HepG2 (cell line): ENCODE measurements at regions not wholly inside any gene's neighbourhood (a gene's known extent, or its start where the extent isn't known, plus 50 kb on each side); places are given as distances from the start of the nearest gene placed in this dataset.
A peak's percentile ranks its signal among the peaks of the same experiment; 100 is the strongest.

Experiments used
- ATF2 ChIP-seq: sonication (generic); formaldehyde crosslinking; IDR thresholded peaks from 2 replicates; pipeline ENCODE4 v1.4.0; 2020; ENCODE audit warnings: missing genetic modification reagents
- CREB3 ChIP-seq: sonication (generic); formaldehyde crosslinking; IDR thresholded peaks from 2 replicates; pipeline ENCODE4 v1.5.0; 2020; ENCODE audit warnings: missing genetic modification reagents
- ESRRA ChIP-seq: sonication (generic); formaldehyde crosslinking; IDR thresholded peaks from 2 replicates; pipeline ENCODE4 v1.5.1; 2020; ENCODE audit warnings: mild to moderate bottlenecking, low read depth, missing genetic modification reagents
- HHEX ChIP-seq: IDR thresholded peaks from 2 replicates; pipeline ENCODE4 v1.6.1; 2016; ENCODE audit warnings: control low read depth
- ISL2 ChIP-seq: sonication (generic); formaldehyde crosslinking; IDR thresholded peaks from 2 replicates; pipeline ENCODE4 v1.5.0; 2020; ENCODE audit warnings: missing genetic modification reagents
- KDM2A ChIP-seq: sonication (generic); formaldehyde crosslinking; IDR thresholded peaks from 2 replicates; pipeline ENCODE4 v1.4.0; 2020; ENCODE audit warnings: low read depth, missing genetic modification reagents, borderline replicate concordance
- MLX ChIP-seq: IDR thresholded peaks from 2 replicates; pipeline ENCODE4 v1.6.1; 2016
- MXI1 ChIP-seq: IDR thresholded peaks from 3 replicates; pipeline ENCODE4 v1.6.1; 2012; ENCODE audit warnings: low read depth, low read length, inconsistent platforms, borderline replicate concordance
- NR2C2 ChIP-seq: sonication (generic); formaldehyde crosslinking; IDR thresholded peaks from 2 replicates; pipeline ENCODE4 v1.4.0; 2020; ENCODE audit warnings: missing genetic modification reagents, mild to moderate bottlenecking, moderate library complexity, borderline replicate concordance
- PRDM15 ChIP-seq: sonication (generic); formaldehyde crosslinking; IDR thresholded peaks from 2 replicates; pipeline ENCODE4 v1.4.0; 2020; ENCODE audit warnings: missing genetic modification reagents
- U2AF1 ChIP-seq: fragments of 200-400 bp; formaldehyde crosslinking; optimal IDR thresholded peaks from 2 replicates; pipeline ENCODE3; 2017; ENCODE audit warnings: mild to moderate bottlenecking, low read depth, low read length
- ZNF253 ChIP-seq: sonication (generic); formaldehyde crosslinking; IDR thresholded peaks from 2 replicates; pipeline ENCODE4 v1.8.0; 2022; ENCODE audit warnings: mild to moderate bottlenecking, missing genetic modification reagents, borderline replicate concordance
- ZNF274 ChIP-seq: sonication (generic); formaldehyde crosslinking; IDR thresholded peaks from 2 replicates; pipeline ENCODE4 v1.5.1; 2020; ENCODE audit warnings: mild to moderate bottlenecking, missing genetic modification reagents
- ZNF281 ChIP-seq: sonication (generic); formaldehyde crosslinking; IDR thresholded peaks from 2 replicates; pipeline ENCODE4 v1.4.0; 2020; ENCODE audit warnings: missing genetic modification reagents, borderline replicate concordance
- ZNF333 ChIP-seq: sonication (generic); formaldehyde crosslinking; IDR thresholded peaks from 2 replicates; pipeline ENCODE4 v1.4.0; 2020; ENCODE audit warnings: mild to moderate bottlenecking, missing genetic modification reagents, borderline replicate concordance
- ZNF768 ChIP-seq: sonication (generic); formaldehyde crosslinking; IDR thresholded peaks from 2 replicates; pipeline ENCODE4 v1.4.0; 2020; ENCODE audit warnings: missing genetic modification reagents
- ZNF772 ChIP-seq: sonication (generic); formaldehyde crosslinking; IDR thresholded peaks from 2 replicates; pipeline ENCODE4 v1.5.0; 2020; ENCODE audit warnings: mild to moderate bottlenecking, missing genetic modification reagents
- ZSCAN21 ChIP-seq: sonication (generic); formaldehyde crosslinking; IDR thresholded peaks from 2 replicates; pipeline ENCODE4 v1.8.0; 2022; ENCODE audit warnings: mild to moderate bottlenecking, missing genetic modification reagents, moderate library complexity, borderline replicate concordance

- peak; percentile 56; the same call in 1 of the 2 replicates for TF ChIP-seq NR2C2 (CRISPR knock-in tag)
- TF ChIP-seq KDM2A (CRISPR knock-in tag), result peak; percentile 68; the same call in 1 of the 2 replicates
- TF ChIP-seq MXI1, result 0 out of 3 replicates have a peak, but pooled peaks have one; percentile 14
- TF ChIP-seq ZNF274 (CRISPR knock-in tag), result 0 out of 2 replicates have a peak, but pooled peaks have one; percentile 51
- no peak for TF ChIP-seq PRDM15 (CRISPR knock-in tag)
- TF ChIP-seq U2AF1, result peak; percentile 29
- 0 out of 2 replicates have a peak, but pooled peaks have one; percentile 62 for TF ChIP-seq ZNF772 (CRISPR knock-in tag)
- TF ChIP-seq ZNF333, result no peak
- peak; percentile 15; the same call in 1 of the 2 replicates for TF ChIP-seq ZSCAN21 (CRISPR knock-in tag)
- TF ChIP-seq HHEX (CRISPR knock-in tag), result peak; percentile 60
- peak; percentile 22; the same call in 1 of the 2 replicates for TF ChIP-seq ZNF768 (CRISPR knock-in tag)
- TF ChIP-seq ZNF281, result no peak
- no peak for TF ChIP-seq CREB3
- TF ChIP-seq ATF2 (CRISPR knock-in tag), result peak; percentile 43; the same call in 1 of the 2 replicates
- 0 out of 2 replicates have a peak, but pooled peaks have one; percentile 45 for TF ChIP-seq ESRRA
- peak; percentile 27; the same call in 1 of the 2 replicates for TF ChIP-seq ISL2 (CRISPR knock-in tag)
- no peak for TF ChIP-seq ZNF253
- TF ChIP-seq MLX, result peak; percentile 32; the same call in 1 of the 2 replicates
Measured at GRCh38 chr2:2613279-2614199, 282.5 kb upstream of the MYT1L start (continued).
